ENCODE measurements at regions not wholly inside any gene's neighbourhood (a gene's known extent, or its start where the extent isn't known, plus 50 kb on each side); places are given as distances from the start of the nearest gene placed in this dataset.
A peak's percentile ranks its signal among the peaks of the same experiment; 100 is the strongest.

GRCh38 chr16:88305176-88305575 lies 77.6 kb upstream of the ZNF469 start:
- Histone ChIP-seq H2AFZ (ENCODE audit: low read depth, low read length) (no peak overlapping the region), H3K79me2 (ENCODE audit: control insufficient read depth, insufficient read depth, low read length) (no peaks in the 10 kb centered on the region), H3K4me2 (ENCODE audit: insufficient read depth, low read length) (no peak overlapping the region), H3K9me1 (ENCODE audit: control insufficient read depth, insufficient read depth, low read length) (no peaks in the 10 kb centered on the region), H3K27ac (ENCODE audit: extremely low read depth, low read depth, low read length) (no peak overlapping the region), H3K4me1 (replicated peaks in 1 of 2; ENCODE audit: control insufficient read depth in 2 of 2, insufficient read depth in 2 of 2, low read length in 2 of 2) (peaks cover 14 to 22% of the 10 kb centered on the region in 2 experiments; a peak in 4 of 5 replicates), H3K36me3 (ENCODE audit: control insufficient read depth, insufficient read depth, low read length) (no peaks in the 10 kb centered on the region), H3K9ac (ENCODE audit: insufficient read depth in 1 of 2, low read depth in 2 of 2, low read length in 2 of 2) (no peak overlapping the region), H3K4me3 (no peak overlapping the region), H4K20me1 (replicated peaks; ENCODE audit: control insufficient read depth, insufficient read depth, low read length) (no peaks in the 10 kb centered on the region), H3K27me3 (ENCODE audit: control insufficient read depth in 2 of 2, insufficient read depth in 2 of 2, low read length in 2 of 2) (peaks cover 19 to 52% of the 10 kb centered on the region in 2 experiments), H3K9me3 (replicated peaks; ENCODE audit: control insufficient read depth, insufficient read depth, low read depth, low read length) (peaks cover 8% of the 10 kb centered on the region)
- intact Hi-C loops (cut with micrococcal nuclease) = no loop called here
- CTCF ChIA-PET (ENCODE audit: low intra/inter-chr PET ratio) = no interaction called here
- no TSS peak for BruUV-seq (replicated peaks)
- POLR2A ChIA-PET = no interaction called here
- DNase-seq (ENCODE audit: extremely low read depth in 1 of 4, low spot score in 3 of 4) (no peak), ATAC-seq (no peak), FAIRE-seq (no peak)
- TF ChIP-seq, protein P1, sequence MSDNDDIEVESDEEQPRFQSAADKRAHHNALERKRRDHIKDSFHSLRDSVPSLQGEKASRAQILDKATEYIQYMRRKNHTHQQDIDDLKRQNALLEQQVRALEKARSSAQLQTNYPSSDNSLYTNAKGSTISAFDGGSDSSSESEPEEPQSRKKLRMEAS (CRISPR knock-in tag; IDR thresholded peaks at IDR 0.05) = 0 out of 2 replicates have a peak, but pooled peaks have one; percentile 34
- no peak for TF ChIP-seq THRAP3 (IDR thresholded peaks at IDR 0.05; ENCODE audit: borderline replicate concordance)
- 23% methylated on average over 10 of the region's 14 CpGs for WGBS (ENCODE audit: insufficient coverage, low coverage, missing lambda C conversion rate)
- in situ Hi-C loops (cut with MboI) = no loop called here

DNA sequence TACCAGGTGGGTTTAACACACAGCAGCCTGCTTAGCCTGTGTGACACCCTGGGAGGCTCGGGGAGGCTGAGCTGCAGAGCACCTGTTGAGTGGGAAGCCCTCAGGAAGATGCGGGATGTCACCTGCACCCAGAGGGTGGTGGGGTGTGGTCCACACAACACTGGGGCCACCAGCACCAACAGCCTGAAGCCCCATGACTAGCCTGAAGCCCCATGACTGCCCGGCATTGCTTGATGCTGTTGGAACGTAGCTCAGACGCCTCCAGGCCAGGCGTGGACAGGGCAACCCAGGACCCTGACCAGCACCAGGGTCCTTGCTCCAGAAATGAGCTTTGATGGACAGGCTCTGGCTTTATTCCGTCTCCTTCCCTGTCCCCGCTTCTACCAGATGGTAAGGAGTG lies 76.3 kb upstream of the ZNF469 start:
- intact Hi-C loops (cut with micrococcal nuclease) = no loop called here
- Histone ChIP-seq H3K4me1 (replicated peaks in 1 of 2; ENCODE audit: control insufficient read depth in 2 of 2, insufficient read depth in 2 of 2, low read length in 2 of 2) (peaks cover 14 to 22% of the 10 kb centered on the region in 2 experiments; a peak in 4 of 5 replicates), H2AFZ (ENCODE audit: low read depth, low read length) (no peak overlapping the region; the same call in 1 of the 2 replicates), H3K4me2 (ENCODE audit: insufficient read depth, low read length) (peak overlapping the region; percentile 6; the same call in 1 of the 2 replicates), H3K9me3 (replicated peaks; ENCODE audit: control insufficient read depth, insufficient read depth, low read depth, low read length) (peaks cover 8% of the 10 kb centered on the region), H3K27ac (ENCODE audit: extremely low read depth, low read depth, low read length) (no peak overlapping the region), H3K27me3 (ENCODE audit: control insufficient read depth in 2 of 2, insufficient read depth in 2 of 2, low read length in 2 of 2) (peaks cover 12 to 42% of the 10 kb centered on the region in 2 experiments; a peak in 4 of 5 replicates), H3K79me2 (ENCODE audit: control insufficient read depth, insufficient read depth, low read length) (no peaks in the 10 kb centered on the region), H3K36me3 (ENCODE audit: control insufficient read depth, insufficient read depth, low read length) (no peaks in the 10 kb centered on the region), H3K4me3 (no peak overlapping the region), H3K9me1 (ENCODE audit: control insufficient read depth, insufficient read depth, low read length) (no peaks in the 10 kb centered on the region), H3K9ac (ENCODE audit: insufficient read depth in 1 of 2, low read depth in 2 of 2, low read length in 2 of 2) (no peak overlapping the region; a peak in 1 of 4 replicates), H4K20me1 (replicated peaks; ENCODE audit: control insufficient read depth, insufficient read depth, low read length) (no peaks in the 10 kb centered on the region)
- no peak for DNase-seq (ENCODE audit: extremely low read depth in 1 of 4, low spot score in 3 of 4)
- ChIA-PET CTCF (ENCODE audit: low intra/inter-chr PET ratio) (no interaction called here), POLR2A (interaction anchor here (0.5 to 1.2 kb wide), 4 partner anchors 11 to 275 kb away, joined by 3 to 4 read pairs (median 3); no protein-coding TSS in a partner anchor)
- no TSS peak for BruUV-seq (replicated peaks)
- WGBS (ENCODE audit: insufficient coverage, low coverage, missing lambda C conversion rate) = 15% methylated on average over 8 of the region's 8 CpGs
- no peak for FAIRE-seq
- in situ Hi-C loops (cut with MboI) = no loop called here
- TF ChIP-seq ZNF79 (CRISPR knock-in tag; IDR thresholded peaks at IDR 0.05; ENCODE audit: low read depth) (no peak), SAP30 (IDR thresholded peaks at IDR 0.05; ENCODE audit: borderline replicate concordance, insufficient read depth, low read depth, low read length, poor library complexity, severe bottlenecking) (no peak), ELF2 (CRISPR knock-in tag; IDR thresholded peaks at IDR 0.05) (no peak), MTA2 (IDR thresholded peaks at IDR 0.05; ENCODE audit: low read depth) (no peak), ZNF316 (IDR thresholded peaks at IDR 0.05) (no peak)
- ATAC-seq = no peak

Data from K562 (cell line).